PC-9 (cell line): ENCODE measurements at regions not wholly inside any gene's neighbourhood (a gene's known extent, or its start where the extent isn't known, plus 50 kb on each side); places are given as distances from the start of the nearest gene placed in this dataset.

ENCODE experiments used
- BruUV-seq: library from RNA; stranded (reverse); fragments of 400-500 nt; replicated peaks from 2 replicates; lab custom pipeline; 2021; lab: Mats Ljungman, UMichigan
- CTCF ChIA-PET: fragments of 300-600 bp; sonication (Branson Sonifier 250); formaldehyde crosslinking; loops from one replicate; lab custom pipeline; 2022; ENCODE audit warnings: antibody characterized with exemption; lab: Charles Lee
- POLR2A ChIA-PET: fragments of 300-600 bp; sonication (Branson Sonifier 250); formaldehyde crosslinking; loops from one replicate; lab custom pipeline; 2022; ENCODE audit warnings: antibody characterized with exemption; ENCODE audit not compliant: unreplicated experiment; lab: Charles Lee
- DNase-seq, 2 experiments: peaks; one replicate each; pipeline versions ENCODE4 v3.0.0 to v3.0.0-alpha.2; 2015 to 2022; ENCODE audit warnings: mixed read lengths in 1 of 2
- H2AFZ ChIP-seq: fragments of 200-600 bp; sonication (generic); 2 replicates; pipeline ENCODE4 v1.8.1; 2017; ENCODE audit warnings: antibody characterized with exemption
- H3F3A ChIP-seq: fragments of 200-600 bp; sonication (generic); 2 replicates; pipeline ENCODE4 v1.8.1; 2017; ENCODE audit warnings: antibody characterized with exemption, mild to moderate bottlenecking, low read depth; ENCODE audit not compliant: insufficient read depth
- H3K27ac ChIP-seq: fragments of 200-600 bp; sonication (generic); 2 replicates; pipeline ENCODE4 v1.6.1; 2016; ENCODE audit warnings: mixed run types
- H3K27me3 ChIP-seq: fragments of 200-600 bp; sonication (generic); 2 replicates; pipeline ENCODE4 v1.6.1; 2016; ENCODE audit warnings: low read depth, mixed run types; ENCODE audit not compliant: insufficient read depth
- H3K36me3 ChIP-seq: fragments of 200-600 bp; sonication (generic); 2 replicates; pipeline ENCODE4 v1.6.1; 2016; ENCODE audit warnings: low read depth, mixed run types
- H3K4me1 ChIP-seq: fragments of 200-600 bp; sonication (generic); replicated peaks from 2 replicates; pipeline ENCODE4 v1.6.1; 2016; ENCODE audit warnings: mixed run types; ENCODE audit not compliant: insufficient read depth
- H3K4me2 ChIP-seq: fragments of 200-600 bp; sonication (generic); 2 replicates; pipeline ENCODE4 v1.6.1; 2017; ENCODE audit warnings: mixed run types
- H3K4me3 ChIP-seq: fragments of 200-600 bp; sonication (generic); 2 replicates; pipeline ENCODE4 v1.6.1; 2016; ENCODE audit warnings: mixed run types
- H3K79me2 ChIP-seq: fragments of 200-600 bp; sonication (generic); 2 replicates; pipeline ENCODE4 v1.6.1; 2017; ENCODE audit warnings: low read depth, mixed run types
- H3K9me2 ChIP-seq: fragments of 200-600 bp; sonication (generic); 2 replicates; pipeline ENCODE4 v1.8.1; 2017; ENCODE audit warnings: mild to moderate bottlenecking; ENCODE audit not compliant: insufficient read depth
- H3K9me3 ChIP-seq: fragments of 200-600 bp; sonication (generic); 2 replicates; pipeline ENCODE4 v1.8.1; 2016; ENCODE audit warnings: low read depth; ENCODE audit not compliant: insufficient read depth
- H4K20me1 ChIP-seq: fragments of 200-600 bp; sonication (generic); 2 replicates; pipeline ENCODE4 v1.8.1; 2017; ENCODE audit not compliant: insufficient read depth
- CTCF ChIP-seq: fragments of 200-600 bp; sonication (generic); conservative IDR thresholded peaks from 2 replicates; pipeline ENCODE4 v1.6.1; 2017; ENCODE audit warnings: mixed run types, antibody characterized with exemption, mild to moderate bottlenecking, moderate library complexity
- EZH2 ChIP-seq: fragments of 200-600 bp; sonication (generic); IDR thresholded peaks from 2 replicates; pipeline ENCODE4 v1.8.0; 2017; ENCODE audit warnings: antibody characterized with exemption, low read depth
- intact Hi-C: fragments of 100-400 bp; cut with micrococcal nuclease; formaldehyde crosslinking; loops from one replicate; pipeline ENCODE4 v1.10.0; 2022; ENCODE audit not compliant: unreplicated experiment

- no peaks in the 10 kb centered on the region for H3K79me2 ChIP-seq
- ChIA-PET POLR2A (no interaction called here), CTCF (no interaction called here)
- H3K27me3 ChIP-seq: no peaks in the 10 kb centered on the region
- peak overlapping the region; percentile 70 for H3K27ac ChIP-seq
- no peaks in the 10 kb centered on the region for H4K20me1 ChIP-seq
- peaks cover 35% of the 10 kb centered on the region for H3F3A ChIP-seq
- H2AFZ ChIP-seq: peak overlapping the region; percentile 65; the same call in 1 of the 2 replicates
- no peaks in the 10 kb centered on the region for H3K36me3 ChIP-seq
- H3K4me3 ChIP-seq: no peak overlapping the region
- TF ChIP-seq CTCF: no peak
- TF ChIP-seq EZH2: no peak
- no peaks in the 10 kb centered on the region for H3K9me2 ChIP-seq
- BruUV-seq: no TSS peak
- peak overlapping the region; percentile 53 for H3K4me2 ChIP-seq
- intact Hi-C loops: no loop called here
- DNase-seq: peak in 1 of 2 experiments; percentile 43
- H3K4me1 ChIP-seq: peaks cover 51% of the 10 kb centered on the region
- no peaks in the 10 kb centered on the region for H3K9me3 ChIP-seq
Measured at GRCh38 chr2:20148426-20148922, 76.5 kb downstream of the SDC1 start.

GRCh38 chr2:20147351-20147750, 77.6 kb downstream of the SDC1 start:
- peaks cover 44% of the 10 kb centered on the region for H3F3A ChIP-seq
- H3K4me2 ChIP-seq: no peak overlapping the region
- peaks cover 62% of the 10 kb centered on the region for H3K4me1 ChIP-seq
- CTCF ChIA-PET: no interaction called here
- intact Hi-C loops: no loop called here
- H3K9me3 ChIP-seq: no peaks in the 10 kb centered on the region
- H3K27ac ChIP-seq: no peak overlapping the region
- no TSS peak for BruUV-seq
- no peak for DNase-seq
- POLR2A ChIA-PET: no interaction called here
- no peaks in the 10 kb centered on the region for H3K79me2 ChIP-seq
- no peaks in the 10 kb centered on the region for H3K27me3 ChIP-seq
- H3K9me2 ChIP-seq: no peaks in the 10 kb centered on the region
- TF ChIP-seq CTCF (no peak), EZH2 (no peak)
- no peaks in the 10 kb centered on the region for H3K36me3 ChIP-seq
- H4K20me1 ChIP-seq: no peaks in the 10 kb centered on the region
- H2AFZ ChIP-seq: no peak overlapping the region
- no peak overlapping the region for H3K4me3 ChIP-seq

DNA sequence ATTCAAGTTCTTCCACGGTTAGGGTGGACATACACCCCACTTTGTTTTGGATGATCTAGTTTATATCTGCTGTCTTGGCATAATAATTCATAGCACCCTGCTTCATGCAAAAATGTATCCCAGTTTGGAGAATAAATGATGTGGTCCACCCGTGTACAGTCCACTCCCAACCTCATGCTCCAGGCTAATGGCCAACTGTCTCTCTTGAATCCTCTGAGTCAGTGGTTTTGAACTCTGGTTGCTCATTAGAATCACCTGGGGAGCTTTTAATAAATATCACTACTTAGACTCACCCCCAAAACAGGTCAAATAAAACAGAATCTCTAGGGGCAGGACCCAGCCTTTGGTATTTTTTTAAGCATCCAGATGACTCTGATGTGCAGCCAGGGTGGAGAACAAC, 78.5 kb downstream of the SDC1 start:
- Histone ChIP-seq H4K20me1 (no peaks in the 10 kb centered on the region), H3K4me2 (no peak overlapping the region), H3K27me3 (no peaks in the 10 kb centered on the region), H3K36me3 (no peaks in the 10 kb centered on the region), H3K4me3 (no peak overlapping the region), H3K4me1 (peaks cover 71% of the 10 kb centered on the region), H3F3A (peaks cover 52% of the 10 kb centered on the region), H3K9me2 (no peaks in the 10 kb centered on the region), H3K9me3 (no peaks in the 10 kb centered on the region), H2AFZ (no peak overlapping the region), H3K79me2 (no peaks in the 10 kb centered on the region), H3K27ac (no peak overlapping the region)
- BruUV-seq: no TSS peak
- DNase-seq: peak in 1 of 2 experiments; percentile 36
- ChIA-PET CTCF (no interaction called here), POLR2A (no interaction called here)
- TF ChIP-seq EZH2 (no peak), CTCF (no peak)
- intact Hi-C loops: no loop called here
